NCI-H2171 (cell line): ENCODE measurements at regions not wholly inside any gene's neighbourhood (a gene's known extent, or its start where the extent isn't known, plus 50 kb on each side); places are given as distances from the start of the nearest gene placed in this dataset.

Experiments
- DNase-seq: peaks from one replicate; lab custom pipeline; 2025; lab: John Stamatoyannopoulos, UW

DNA sequence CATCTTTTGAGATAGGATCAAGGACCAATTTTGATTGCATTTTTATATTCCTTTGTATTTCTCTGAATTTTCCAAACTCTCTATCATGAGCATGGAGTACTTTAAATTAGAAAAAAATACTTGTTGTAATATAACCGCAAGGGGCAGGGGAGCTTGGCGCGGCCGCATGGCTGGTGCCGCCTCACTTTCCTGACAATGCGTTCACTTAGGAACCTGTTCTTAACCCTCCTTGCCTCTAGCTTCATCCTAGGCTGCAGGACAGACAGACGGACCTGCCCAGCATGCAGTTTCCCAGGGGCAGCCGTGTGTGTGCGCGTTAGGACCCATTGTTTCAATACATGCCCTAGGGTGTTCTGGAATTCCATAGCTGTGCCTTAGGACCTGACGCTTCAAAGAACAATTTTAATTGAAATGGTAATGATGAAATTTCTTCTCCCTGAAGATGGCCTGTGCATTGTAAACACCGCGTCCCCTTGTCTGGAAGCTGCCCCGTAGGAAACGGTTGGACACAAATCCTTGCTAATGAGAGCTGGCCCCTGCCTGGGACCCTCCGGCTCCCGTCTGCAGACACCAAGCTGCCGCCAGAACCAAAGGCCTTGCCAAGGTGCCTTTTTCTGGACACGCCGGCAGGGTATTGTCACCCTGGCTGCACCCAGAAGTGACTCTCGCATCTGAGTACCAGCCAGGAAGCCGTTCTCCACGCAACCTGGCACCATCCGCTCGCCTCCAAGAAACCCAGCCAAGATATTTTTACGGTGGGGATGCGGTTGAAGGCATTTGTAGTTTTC lies 466.4 kb downstream of the NPHP4 start:
- no peak for DNase-seq

DNA sequence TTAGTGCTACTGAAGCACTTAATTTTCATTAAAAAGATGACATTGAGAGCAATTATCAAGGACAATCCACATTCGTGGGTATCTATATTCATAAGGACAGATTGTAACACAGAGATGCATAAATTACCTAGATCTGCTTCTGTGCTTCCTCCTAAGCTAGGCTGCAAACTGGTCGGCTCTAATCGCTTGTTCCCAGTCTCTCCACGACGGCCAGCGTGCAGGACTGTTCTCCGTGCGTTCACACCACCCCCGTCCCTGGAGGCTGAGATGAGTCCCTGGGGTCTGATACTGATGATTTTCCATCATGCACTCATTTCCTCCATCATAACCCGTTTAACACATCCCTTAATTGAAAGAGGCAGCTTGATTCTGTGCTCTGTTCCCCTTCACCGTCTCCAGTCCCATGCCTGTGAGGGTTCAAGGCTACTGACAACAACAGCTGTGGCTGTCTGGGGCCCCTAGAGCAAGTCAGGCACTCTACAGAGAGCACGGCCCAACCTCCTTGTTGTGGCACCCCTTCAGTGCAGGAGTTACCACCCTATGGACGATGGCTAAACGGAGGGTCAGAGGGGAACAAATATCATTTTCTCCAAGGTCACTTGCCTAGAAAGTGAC lies 469.6 kb downstream of the NPHP4 start:
- no peak for DNase-seq

DNA sequence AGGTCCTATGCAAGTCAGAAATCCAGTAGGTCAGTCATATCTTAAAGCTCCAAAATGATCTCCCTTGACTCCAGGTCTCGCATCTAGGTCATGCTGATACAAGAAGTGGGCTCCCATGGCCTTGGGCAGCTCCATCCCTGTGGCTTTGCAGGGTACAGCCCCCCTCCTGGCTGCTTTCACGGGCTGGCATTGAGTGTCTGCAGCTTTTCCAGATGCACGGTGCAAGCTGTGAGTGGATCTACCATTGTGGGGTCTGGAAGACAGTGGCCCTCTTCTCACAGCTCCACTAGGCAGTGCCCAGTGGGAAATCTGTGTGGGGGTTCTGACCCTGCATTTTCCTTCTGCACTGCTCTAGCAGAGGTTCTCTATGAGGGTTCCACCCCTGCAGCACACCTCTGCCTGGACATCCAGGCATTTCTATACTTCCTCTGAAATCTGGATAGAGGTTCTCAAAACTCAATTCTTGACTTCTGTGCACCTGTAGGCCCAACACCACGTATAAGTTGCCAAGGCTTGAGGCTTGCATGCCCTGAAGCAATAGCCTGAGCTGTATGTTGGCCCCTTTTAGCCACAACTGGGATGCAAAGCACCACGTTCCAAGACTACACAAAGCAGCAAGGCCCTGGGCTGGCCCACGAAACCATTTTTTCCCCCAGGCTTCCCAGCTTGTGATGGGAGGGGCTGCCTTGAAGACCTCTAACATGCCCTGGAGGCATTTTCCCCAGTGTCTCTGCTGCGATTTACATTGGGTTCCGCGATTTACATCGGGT lies 472.7 kb downstream of the NPHP4 start:
- DNase-seq: no peak

- DNase-seq: no peak
Observed at GRCh38 chr1:5516756-5517155, 475.5 kb downstream of the NPHP4 start.

- no peak for DNase-seq
Observed at GRCh38 chr1:5515501-5515900, 476.7 kb downstream of the NPHP4 start.

GRCh38 chr1:5514527-5515183 lies 477.6 kb downstream of the NPHP4 start:
- peak; percentile 7 for DNase-seq

- DNase-seq: peak; percentile 32
Observed at GRCh38 chr1:5513846-5514526, 478.2 kb downstream of the NPHP4 start.

GRCh38 chr1:5513179-5513578 lies 479.0 kb downstream of the NPHP4 start:
- DNase-seq: no peak

- no peak for DNase-seq
Observed at GRCh38 chr1:5511381-5512097, 480.7 kb downstream of the NPHP4 start.

- peak; percentile 11 for DNase-seq
Observed at GRCh38 chr1:5509664-5510452, 482.4 kb downstream of the NPHP4 start.

DNA sequence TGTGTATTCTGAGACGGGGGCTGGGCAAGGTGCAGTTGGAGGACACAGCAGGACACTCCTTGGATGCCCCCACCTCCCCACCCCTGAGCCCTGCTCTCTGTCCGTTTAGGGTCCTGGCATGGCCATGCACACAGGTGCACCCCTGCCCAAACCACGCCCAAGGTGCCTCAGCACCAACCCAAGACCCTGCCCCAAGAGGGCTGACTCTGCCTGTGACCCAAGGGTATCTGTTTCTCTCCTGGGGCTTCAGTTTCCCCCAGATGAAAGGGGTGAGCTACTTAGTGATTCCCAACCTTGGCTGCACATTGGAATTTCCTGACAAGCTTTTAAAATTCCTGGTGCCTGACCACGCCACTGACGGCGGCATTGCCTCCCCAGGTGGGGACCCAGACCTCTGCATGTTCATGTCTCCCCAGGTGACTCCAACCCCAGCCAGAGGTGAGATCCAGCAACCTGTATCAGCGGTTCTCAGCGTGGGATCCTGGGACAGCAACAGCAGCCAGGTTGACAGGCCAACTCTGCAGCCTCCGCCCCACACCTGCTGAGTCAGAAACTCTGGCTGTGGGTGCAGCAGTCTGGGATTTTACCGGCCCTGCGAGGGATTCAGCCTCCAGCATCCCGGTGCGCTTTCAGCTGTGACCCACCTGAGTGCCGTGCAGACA lies 483.4 kb downstream of the NPHP4 start:
- no peak for DNase-seq

DNA sequence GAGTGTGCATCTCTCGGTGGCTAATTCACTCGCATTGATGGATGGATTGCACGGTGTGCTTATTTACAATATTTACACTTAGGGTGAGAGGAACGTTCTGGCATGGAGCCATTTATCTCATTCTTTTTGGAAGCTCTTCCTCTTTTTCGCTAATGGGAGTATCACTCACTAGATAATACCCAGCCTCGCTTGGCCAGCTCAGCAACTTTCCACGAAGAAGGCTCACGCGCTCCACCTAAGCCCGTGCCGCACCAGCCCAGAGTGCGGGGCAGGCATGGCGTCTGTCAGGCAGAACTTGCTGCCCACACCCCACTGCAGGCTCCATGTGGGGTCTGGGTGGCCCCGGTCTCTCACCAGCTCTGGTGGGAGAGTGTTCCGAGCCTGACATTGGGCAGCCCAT lies 484.9 kb downstream of the NPHP4 start:
- no peak for DNase-seq

GRCh38 chr1:5506634-5507033 lies 485.6 kb downstream of the NPHP4 start:
- no peak for DNase-seq

GRCh38 chr1:5505944-5506343 lies 486.3 kb downstream of the NPHP4 start:
- DNase-seq: no peak

GRCh38 chr1:5504364-5504740 lies 487.9 kb downstream of the NPHP4 start:
- DNase-seq: no peak

- no peak for DNase-seq
Observed at GRCh38 chr1:5503556-5504363, 488.5 kb downstream of the NPHP4 start.

- DNase-seq: no peak
Observed at GRCh38 chr1:5502311-5503194, 489.7 kb downstream of the NPHP4 start.
